Adipose tissue (tissue), 3 donors: ENCODE measurements at regions not wholly inside any gene's neighbourhood (a gene's known extent, or its start where the extent isn't known, plus 50 kb on each side); places are given as distances from the start of the nearest gene placed in this dataset.

Source experiments
- H3K27ac ChIP-seq: one replicate; pipeline ENCODE4 v1.5.1; 2013; ENCODE audit warnings: low read depth, low read length
- WGBS, 3 donors: extraction: QIAGEN DNeasy Blood & Tissue Kit; methylation state at CpG; one replicate each; pipeline ENCODE4 v1.1.7; 2013; 5-methylcytosine and 5-hydroxymethylcytosine counted together
- donor health status: healthy with polysubstance abuse.
- donor health status: Bipolar disorder and iron deficiency.
- donor health status: healthy.

DNA sequence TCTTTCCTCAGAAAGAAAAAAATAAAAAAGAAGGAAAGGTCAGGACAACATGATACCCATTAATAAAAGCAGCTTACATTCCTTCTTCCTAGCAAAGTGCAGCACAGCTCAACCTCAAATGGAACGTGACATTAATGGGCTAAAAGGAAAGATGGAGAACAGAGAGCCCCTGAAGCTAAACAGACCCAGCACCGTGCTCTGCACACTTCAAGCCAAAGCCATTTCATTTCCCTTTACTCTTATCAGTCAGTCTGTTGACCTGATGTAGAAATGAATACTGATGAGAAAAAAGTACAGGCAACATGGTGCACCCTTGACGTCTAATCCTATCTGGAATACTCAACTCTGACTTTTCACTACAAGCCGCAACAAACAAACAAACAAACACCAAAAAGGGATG is 57.7 kb upstream of the EDNRA start:
- no peak overlapping the region for H3K27ac ChIP-seq
- 48 to 72% (median 55%) methylated on average over 4 of the region's 4 CpGs for WGBS, 3 donors

DNA sequence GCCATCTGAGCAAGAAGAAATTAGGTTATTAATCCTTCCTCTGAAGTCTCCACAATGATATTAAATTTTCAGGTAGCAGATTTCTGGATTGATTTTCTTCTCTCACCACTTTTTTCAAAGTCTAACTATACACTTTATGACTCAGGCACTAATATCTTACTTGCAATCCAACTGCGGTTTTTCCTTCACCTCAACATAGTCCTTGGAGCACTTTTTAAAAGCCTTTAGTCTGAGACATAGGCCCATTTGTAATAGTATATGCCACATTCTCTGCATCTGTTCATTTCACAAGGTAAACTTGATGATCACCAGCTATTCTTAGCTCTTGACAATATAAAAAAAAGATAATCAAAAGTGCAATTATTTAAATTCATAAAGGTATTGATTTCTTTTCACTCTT is 55.9 kb upstream of the EDNRA start:
- 74 to 97% (median 88%) methylated on average over 1 of the region's 1 CpG for WGBS, 3 donors
- no peak overlapping the region for H3K27ac ChIP-seq

DNA sequence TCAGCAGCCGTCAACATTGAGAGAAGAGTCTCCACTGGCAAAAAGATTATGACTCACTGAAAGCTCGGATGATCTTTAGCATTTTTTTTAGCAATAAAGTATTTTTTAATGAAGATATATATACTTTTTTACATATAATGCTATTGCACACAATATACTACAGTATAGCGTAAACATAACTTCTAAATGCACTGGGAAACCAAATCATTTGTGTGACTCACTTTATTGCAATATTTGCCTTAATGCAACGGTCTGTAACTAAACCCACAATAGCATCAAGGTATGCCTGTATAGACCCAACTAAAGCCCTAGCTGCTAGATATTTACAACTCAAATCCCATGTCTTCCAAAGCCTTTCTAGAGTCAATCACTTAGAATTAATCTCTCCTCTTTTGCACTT is 52.3 kb upstream of the EDNRA start:
- 80 to 86% (median 85%) methylated on average over 4 of the region's 4 CpGs for WGBS, 3 donors
- no peak overlapping the region for H3K27ac ChIP-seq

DNA sequence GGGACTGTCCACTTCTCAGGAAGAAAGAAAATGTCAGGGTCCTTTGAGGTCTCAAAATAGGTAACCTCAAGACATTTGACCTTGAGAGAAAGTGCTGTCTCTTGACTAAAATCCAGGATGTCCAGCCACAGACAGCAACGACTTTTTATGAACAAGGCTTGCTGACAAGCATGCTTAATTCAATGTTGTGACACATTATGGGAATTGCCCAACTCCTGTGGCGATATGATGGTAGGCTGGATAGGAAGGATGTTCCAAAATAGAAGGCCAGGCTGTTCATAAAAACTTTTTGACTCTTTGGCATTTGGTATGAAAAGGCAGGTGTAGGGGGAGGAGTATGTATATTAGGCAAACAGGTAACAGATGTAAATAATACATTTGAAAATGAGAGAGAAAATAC is 50.8 kb upstream of the EDNRA start:
- 54 to 57% (median 57%) methylated on average over 2 of the region's 2 CpGs for WGBS, 3 donors

More for the DNA sequence above, 50.8 kb upstream of the EDNRA start:
- H3K27ac ChIP-seq, result no peak overlapping the region
